ENCODE measurements at regions not wholly inside any gene's neighbourhood (a gene's known extent, or its start where the extent isn't known, plus 50 kb on each side); places are given as distances from the start of the nearest gene placed in this dataset.

GRCh38 chr10:1807196-1807595 is 69.9 kb upstream of the ADARB2 start:
- Histone ChIP-seq H3K56ac (ENCODE audit: insufficient read length, low read depth, low read length) (no peak overlapping the region), H3K4ac (ENCODE audit: low read depth, low read length) (no peak overlapping the region), H3K23me2 (ENCODE audit: insufficient read length, low read depth, low read length, poor library complexity, severe bottlenecking) (no peaks in the 10 kb centered on the region), H2BK15ac (ENCODE audit: low read depth, low read length) (no peak overlapping the region), H3K14ac (ENCODE audit: insufficient read depth, low read length) (no peak overlapping the region), H3K4me1 (ENCODE audit: insufficient read depth, low read length) (peaks cover 4% of the 10 kb centered on the region; the same call in 1 of the 2 replicates), H3K4me2 (ENCODE audit: insufficient read depth, insufficient read length, low read length) (no peak overlapping the region), H3K9ac (ENCODE audit: extremely low read depth, insufficient read length, low read length) (no peak overlapping the region), H2AK5ac (ENCODE audit: insufficient read length, low read length) (no peak overlapping the region), H3K79me1 (ENCODE audit: insufficient read depth, low read depth, low read length, poor library complexity, severe bottlenecking) (no peaks in the 10 kb centered on the region), H3K27me3 (ENCODE audit: insufficient read depth, low read length) (no peaks in the 10 kb centered on the region), H2BK20ac (ENCODE audit: low read depth, low read length, poor library complexity, severe bottlenecking) (no peak overlapping the region), H3K18ac (ENCODE audit: insufficient read length, low read depth, low read length) (no peak overlapping the region), H3K9me3 (ENCODE audit: control insufficient read depth, low read depth, low read length) (no peaks in the 10 kb centered on the region), H2BK120ac (ENCODE audit: low read depth, low read length, poor library complexity, severe bottlenecking) (no peak overlapping the region), H4K8ac (replicated peaks; ENCODE audit: insufficient read length, low read depth, low read length) (no peak overlapping the region), H2BK12ac (ENCODE audit: insufficient read length, low read depth, low read length) (no peak overlapping the region), H3T11ph (ENCODE audit: low read length) (no peak overlapping the region), H3K79me2 (ENCODE audit: insufficient read depth, low read length) (no peaks in the 10 kb centered on the region), H4K91ac (ENCODE audit: insufficient read length, low read depth, low read length) (no peak overlapping the region), H3K23ac (ENCODE audit: insufficient read length, low read depth, low read length) (no peak overlapping the region), H2BK5ac (ENCODE audit: insufficient read length, low read length) (no peak overlapping the region), H2AFZ (ENCODE audit: low read length) (no peak overlapping the region), H3K27ac (ENCODE audit: insufficient read length, low read depth, low read length) (no peak overlapping the region), H4K5ac (ENCODE audit: insufficient read length, low read depth, low read length) (no peak overlapping the region), H4K20me1 (ENCODE audit: control insufficient read depth, insufficient read depth, insufficient read length) (no peaks in the 10 kb centered on the region)
- H3K27me3 Mint-ChIP-seq (ENCODE audit: low read depth) = no peaks in the 10 kb centered on the region
- TF ChIP-seq CTCF (conservative IDR thresholded peaks at IDR 0.05) = no peak
- no peak overlapping the region for H3K27ac Mint-ChIP-seq
- WGBS (ENCODE audit: extremely low coverage, insufficient read length, low lambda C conversion rate) = no CpG with 5 or more reads among the region's 9 CpGs
- no peak overlapping the region for H3K4me3 Mint-ChIP-seq
- peaks cover 0 to 3% (median 0%) of the 10 kb centered on the region in 3 experiments; a peak in 1 of 7 replicates for H3K36me3 Mint-ChIP-seq (ENCODE audit: insufficient read depth in 1 of 3, low read depth in 3 of 3)
- H3K9me3 Mint-ChIP-seq = peaks cover 2 to 3% of the 10 kb centered on the region in 2 experiments; a peak in 1 of 5 replicates
- no peak for DNase-seq
- H3K4me1 Mint-ChIP-seq = peaks cover 9 to 10% of the 10 kb centered on the region in 2 experiments; a peak in 3 of 4 replicates
